ENCODE measurements at regions not wholly inside any gene's neighbourhood (a gene's known extent, or its start where the extent isn't known, plus 50 kb on each side); places are given as distances from the start of the nearest gene placed in this dataset.

DNA sequence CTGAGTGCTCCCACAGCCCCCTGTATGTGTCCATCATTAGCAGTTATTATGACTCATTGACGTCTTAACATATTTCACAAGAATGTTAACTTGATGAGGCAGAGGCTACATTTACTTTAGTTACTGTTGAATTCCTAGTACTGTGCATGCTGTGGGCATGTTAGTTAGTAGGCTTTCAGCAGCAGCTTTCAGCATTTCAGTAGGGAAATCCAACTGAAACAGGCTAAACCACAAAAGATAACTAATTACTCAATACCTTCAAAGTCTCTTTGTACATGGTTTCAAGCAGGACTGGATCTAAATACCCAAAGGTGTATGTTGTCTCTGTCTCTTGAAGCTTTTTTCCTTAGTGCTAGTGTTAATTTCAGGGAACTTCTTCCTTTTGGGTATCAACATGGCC is 229.9 kb upstream of the SUCLG2 start:
- intact Hi-C loops (cut with micrococcal nuclease): no loop called here
- Histone ChIP-seq H3K27me3 (ENCODE audit: control insufficient read depth in 2 of 2, insufficient read depth in 2 of 2, low read length in 2 of 2) (no peaks in the 10 kb centered on the region), H3K4me2 (ENCODE audit: insufficient read depth, low read length) (no peak overlapping the region), H3K9me3 (replicated peaks; ENCODE audit: control insufficient read depth, insufficient read depth, low read length) (peaks cover 4% of the 10 kb centered on the region), H3K4me1 (ENCODE audit: control insufficient read depth, extremely low read depth, insufficient read depth, low read length) (no peaks in the 10 kb centered on the region), H3K9me1 (replicated peaks; ENCODE audit: control insufficient read depth, extremely low read depth, insufficient read depth, low read length) (no peaks in the 10 kb centered on the region), H2AFZ (ENCODE audit: low read depth, low read length) (no peak overlapping the region), H3K79me2 (ENCODE audit: control insufficient read depth, insufficient read depth, low read length) (no peaks in the 10 kb centered on the region), H3K4me3 (replicated peaks in 1 of 3; ENCODE audit: insufficient read depth in 1 of 3, low read depth in 1 of 3, low read length in 3 of 3) (no peak overlapping the region), H3K9ac (replicated peaks; ENCODE audit: extremely low read depth, insufficient read depth, low read length) (no peak overlapping the region), H3K36me3 (ENCODE audit: control insufficient read depth in 2 of 2, extremely low read depth in 1 of 2, insufficient read depth in 2 of 2, low read length in 2 of 2) (no peaks in the 10 kb centered on the region), H4K20me1 (replicated peaks; ENCODE audit: control insufficient read depth, extremely low read depth, insufficient read depth, low read length) (no peaks in the 10 kb centered on the region), H3K27ac (ENCODE audit: insufficient read depth, low read depth, low read length) (no peak overlapping the region)
- CTCF ChIA-PET: no interaction called here
- FAIRE-seq: no peak
- TF ChIP-seq FOS (IDR thresholded peaks at IDR 0.05; ENCODE audit: borderline replicate concordance, insufficient read depth, low read length) (no peak), EZH2 (IDR thresholded peaks at IDR 0.05; ENCODE audit: borderline replicate concordance, low read depth, low read length, severe bottlenecking) (no peak), POLR2AphosphoS5 (IDR thresholded peaks at IDR 0.05; ENCODE audit: insufficient read depth, low read depth, low read length) (no peak), MYC (IDR thresholded peaks at IDR 0.05; ENCODE audit: low read depth, low read length) (no peak), POLR2A (IDR thresholded peaks at IDR 0.05; ENCODE audit: low read depth, low read length) (no peak), JUN (IDR thresholded peaks at IDR 0.05; ENCODE audit: borderline replicate concordance, insufficient read depth, insufficient read length, low read depth) (no peak), GATA2 (IDR thresholded peaks at IDR 0.05; ENCODE audit: insufficient read depth, insufficient read length, low read depth, low read length) (no peak)
- TF ChIP-seq, protein P1, sequence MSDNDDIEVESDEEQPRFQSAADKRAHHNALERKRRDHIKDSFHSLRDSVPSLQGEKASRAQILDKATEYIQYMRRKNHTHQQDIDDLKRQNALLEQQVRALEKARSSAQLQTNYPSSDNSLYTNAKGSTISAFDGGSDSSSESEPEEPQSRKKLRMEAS (IDR thresholded peaks at IDR 0.05; ENCODE audit: insufficient read depth, insufficient read length): no peak
- TF ChIP-seq, protein P2, sequence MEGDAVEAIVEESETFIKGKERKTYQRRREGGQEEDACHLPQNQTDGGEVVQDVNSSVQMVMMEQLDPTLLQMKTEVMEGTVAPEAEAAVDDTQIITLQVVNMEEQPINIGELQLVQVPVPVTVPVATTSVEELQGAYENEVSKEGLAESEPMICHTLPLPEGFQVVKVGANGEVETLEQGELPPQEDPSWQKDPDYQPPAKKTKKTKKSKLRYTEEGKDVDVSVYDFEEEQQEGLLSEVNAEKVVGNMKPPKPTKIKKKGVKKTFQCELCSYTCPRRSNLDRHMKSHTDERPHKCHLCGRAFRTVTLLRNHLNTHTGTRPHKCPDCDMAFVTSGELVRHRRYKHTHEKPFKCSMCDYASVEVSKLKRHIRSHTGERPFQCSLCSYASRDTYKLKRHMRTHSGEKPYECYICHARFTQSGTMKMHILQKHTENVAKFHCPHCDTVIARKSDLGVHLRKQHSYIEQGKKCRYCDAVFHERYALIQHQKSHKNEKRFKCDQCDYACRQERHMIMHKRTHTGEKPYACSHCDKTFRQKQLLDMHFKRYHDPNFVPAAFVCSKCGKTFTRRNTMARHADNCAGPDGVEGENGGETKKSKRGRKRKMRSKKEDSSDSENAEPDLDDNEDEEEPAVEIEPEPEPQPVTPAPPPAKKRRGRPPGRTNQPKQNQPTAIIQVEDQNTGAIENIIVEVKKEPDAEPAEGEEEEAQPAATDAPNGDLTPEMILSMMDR (IDR thresholded peaks at IDR 0.05; ENCODE audit: extremely low read depth in 1 of 2, insufficient read depth in 1 of 2, low read depth in 1 of 2, low read length in 2 of 2): no peak
- POLR2A ChIA-PET: no interaction called here
- dilution Hi-C loops (cut with MboI; ENCODE audit: extremely low pct_ligation_motif_present, low sequenced_read_pairs): no loop called here
- BruUV-seq (replicated peaks): no TSS peak
- DNase-seq (ENCODE audit: low read depth, low spot score): no peak

Measured in endothelial cell of umbilical vein (primary cell).